ENCODE measurements at regions not wholly inside any gene's neighbourhood (a gene's known extent, or its start where the extent isn't known, plus 50 kb on each side); places are given as distances from the start of the nearest gene placed in this dataset.
"Not testable (repeated sequence)": the region's sequence is repeated elsewhere in the genome, so short reads cannot be mapped to it uniquely, and the experiment has no call there.

- DNase-seq (no peak), ATAC-seq (no peak)
- Mint-ChIP-seq H3K4me1 (ENCODE audit: low read depth) (no peaks in the 10 kb centered on the region), H3K4me3 (no peak overlapping the region), H3K27me3 (ENCODE audit: low read depth) (peaks cover 25% of the 10 kb centered on the region), H3K9me3 (ENCODE audit: insufficient read depth) (no peaks in the 10 kb centered on the region), H3K27ac (no peak overlapping the region), H3K36me3 (ENCODE audit: low read depth) (no peaks in the 10 kb centered on the region)
- ChIA-PET POLR2A (no interaction called here), CTCF (interaction anchor here (0.7 to 4.3 kb wide), 3 partner anchors 8 to 119 kb away, joined by 3 to 28 read pairs (median 15); no protein-coding TSS in a partner anchor)
Observed at GRCh38 chr10:77718957-77719356, 81.3 kb upstream of the KCNMA1 start.

GRCh38 chr10:77718312-77718711, 80.7 kb upstream of the KCNMA1 start:
- ATAC-seq; H3K36me3 Mint-ChIP-seq (ENCODE audit: low read depth); H3K27ac Mint-ChIP-seq; H3K4me1 Mint-ChIP-seq (ENCODE audit: low read depth); H3K4me3 Mint-ChIP-seq; H3K9me3 Mint-ChIP-seq (ENCODE audit: insufficient read depth); POLR2A ChIA-PET; DNase-seq: not testable (repeated sequence)
- CTCF ChIA-PET = interaction anchor here (4.3 kb wide), 1 partner anchor 120 kb away, joined by 28 read pairs; no protein-coding TSS in a partner anchor
- peaks cover 27% of the 10 kb centered on the region for H3K27me3 Mint-ChIP-seq (ENCODE audit: low read depth)

- peaks cover 31% of the 10 kb centered on the region for H3K27me3 Mint-ChIP-seq (ENCODE audit: low read depth)
- no peak overlapping the region for H3K27ac Mint-ChIP-seq
- POLR2A ChIA-PET = no interaction called here
- DNase-seq (no peak), ATAC-seq (no peak)
- H3K4me3 Mint-ChIP-seq = no peak overlapping the region
- CTCF ChIA-PET = interaction anchor here (0.9 to 1.6 kb wide), 2 partner anchors 40 to 119 kb away, joined by 3 to 11 read pairs; no protein-coding TSS in a partner anchor
- H3K9me3 Mint-ChIP-seq (ENCODE audit: insufficient read depth) = no peaks in the 10 kb centered on the region
- H3K36me3 Mint-ChIP-seq (ENCODE audit: low read depth) = no peaks in the 10 kb centered on the region
- H3K4me1 Mint-ChIP-seq (ENCODE audit: low read depth) = no peaks in the 10 kb centered on the region
Observed at GRCh38 chr10:77717336-77717735, 79.7 kb upstream of the KCNMA1 start.

- H3K4me3 Mint-ChIP-seq = no peak overlapping the region
- ATAC-seq (no peak), DNase-seq (no peak)
- no peaks in the 10 kb centered on the region for H3K9me3 Mint-ChIP-seq (ENCODE audit: insufficient read depth)
- POLR2A ChIA-PET = interaction anchor here (0.7 kb wide), 1 partner anchor 800 kb away, joined by 3 read pairs; no protein-coding TSS in a partner anchor
- no peak overlapping the region for H3K27ac Mint-ChIP-seq
- H3K27me3 Mint-ChIP-seq (ENCODE audit: low read depth) = peaks cover 31% of the 10 kb centered on the region
- H3K4me1 Mint-ChIP-seq (ENCODE audit: low read depth) = no peaks in the 10 kb centered on the region
- no peaks in the 10 kb centered on the region for H3K36me3 Mint-ChIP-seq (ENCODE audit: low read depth)
- CTCF ChIA-PET = interaction anchor here (0.9 to 1.6 kb wide), 2 partner anchors 40 to 120 kb away, joined by 3 to 11 read pairs; no protein-coding TSS in a partner anchor
Observed at GRCh38 chr10:77716458-77717317, 79.1 kb upstream of the KCNMA1 start.

- ChIA-PET POLR2A (no interaction called here), CTCF (interaction anchor here (1.0 to 2.8 kb wide), 2 partner anchors 122 to 544 kb away, joined by 3 to 17 read pairs; no protein-coding TSS in a partner anchor)
- Mint-ChIP-seq H3K36me3 (ENCODE audit: low read depth) (no peaks in the 10 kb centered on the region), H3K27me3 (ENCODE audit: low read depth) (peaks cover 34% of the 10 kb centered on the region), H3K4me1 (ENCODE audit: low read depth) (peaks cover 4% of the 10 kb centered on the region), H3K4me3 (no peak overlapping the region), H3K9me3 (ENCODE audit: insufficient read depth) (no peaks in the 10 kb centered on the region), H3K27ac (no peak overlapping the region)
- DNase-seq = no peak
- ATAC-seq = no peak
Observed at GRCh38 chr10:77715536-77715935, 77.9 kb upstream of the KCNMA1 start.

- ChIA-PET CTCF (interaction anchor here (1.0 to 2.8 kb wide), 4 partner anchors 59 to 543 kb away, joined by 3 to 17 read pairs (median 4); no protein-coding TSS in a partner anchor), POLR2A (no interaction called here)
- peaks cover 4% of the 10 kb centered on the region for H3K4me1 Mint-ChIP-seq (ENCODE audit: low read depth)
- no peak for ATAC-seq
- H3K9me3 Mint-ChIP-seq (ENCODE audit: insufficient read depth) = no peaks in the 10 kb centered on the region
- H3K27ac Mint-ChIP-seq = no peak overlapping the region
- no peaks in the 10 kb centered on the region for H3K36me3 Mint-ChIP-seq (ENCODE audit: low read depth)
- H3K4me3 Mint-ChIP-seq = no peak overlapping the region
- H3K27me3 Mint-ChIP-seq (ENCODE audit: low read depth) = peaks cover 36% of the 10 kb centered on the region
- peak; percentile 24 for DNase-seq
Observed at GRCh38 chr10:77715088-77715487, 77.5 kb upstream of the KCNMA1 start.

- CTCF ChIA-PET = interaction anchor here (1.2 to 5.2 kb wide), 6 partner anchors 10 to 548 kb away, joined by 3 to 41 read pairs (median 10); no protein-coding TSS in a partner anchor
Observed at GRCh38 chr10:77713521-77714280, 76.1 kb upstream of the KCNMA1 start.

GRCh38 chr10:77712207-77712606, 74.6 kb upstream of the KCNMA1 start:
- H3K27me3 Mint-ChIP-seq (ENCODE audit: low read depth) = peaks cover 40% of the 10 kb centered on the region
- POLR2A ChIA-PET = no interaction called here

More at GRCh38 chr10:77713521-77714280, 76.1 kb upstream of the KCNMA1 start:
- DNase-seq = no peak
- no peak overlapping the region for H3K4me3 Mint-ChIP-seq
- H3K36me3 Mint-ChIP-seq (ENCODE audit: low read depth) = no peaks in the 10 kb centered on the region
- H3K4me1 Mint-ChIP-seq (ENCODE audit: low read depth) = peaks cover 4% of the 10 kb centered on the region
- no peaks in the 10 kb centered on the region for H3K9me3 Mint-ChIP-seq (ENCODE audit: insufficient read depth)
- peaks cover 37% of the 10 kb centered on the region for H3K27me3 Mint-ChIP-seq (ENCODE audit: low read depth)
- POLR2A ChIA-PET = no interaction called here
- no peak for ATAC-seq
- H3K27ac Mint-ChIP-seq = no peak overlapping the region

GRCh38 chr10:77711683-77712049, 74.1 kb upstream of the KCNMA1 start:
- POLR2A ChIA-PET = no interaction called here
- no peaks in the 10 kb centered on the region for H3K36me3 Mint-ChIP-seq (ENCODE audit: low read depth)
- ATAC-seq (peak; percentile 22), DNase-seq (no peak)
- no peaks in the 10 kb centered on the region for H3K9me3 Mint-ChIP-seq (ENCODE audit: insufficient read depth)
- CTCF ChIA-PET = interaction anchor here (0.5 to 5.2 kb wide), 39 partner anchors 8 to 558 kb away, joined by 3 to 41 read pairs (median 4); no protein-coding TSS in a partner anchor
- no peak overlapping the region for H3K4me3 Mint-ChIP-seq
- peaks cover 40% of the 10 kb centered on the region for H3K27me3 Mint-ChIP-seq (ENCODE audit: low read depth)
- H3K4me1 Mint-ChIP-seq (ENCODE audit: low read depth) = peaks cover 4% of the 10 kb centered on the region
- H3K27ac Mint-ChIP-seq = no peak overlapping the region

More at GRCh38 chr10:77712207-77712606, 74.6 kb upstream of the KCNMA1 start:
- no peak for ATAC-seq
- Mint-ChIP-seq H3K4me1 (ENCODE audit: low read depth) (peaks cover 4% of the 10 kb centered on the region), H3K4me3 (no peak overlapping the region), H3K9me3 (ENCODE audit: insufficient read depth) (no peaks in the 10 kb centered on the region), H3K36me3 (ENCODE audit: low read depth) (no peaks in the 10 kb centered on the region), H3K27ac (no peak overlapping the region)
- CTCF ChIA-PET = interaction anchor here (0.7 to 5.2 kb wide), 26 partner anchors 9 to 549 kb away, joined by 3 to 41 read pairs (median 5); no protein-coding TSS in a partner anchor
- DNase-seq = no peak

- ChIA-PET CTCF (interaction anchor here (0.5 to 5.2 kb wide), 43 partner anchors 9 to 557 kb away, joined by 3 to 41 read pairs (median 4); no protein-coding TSS in a partner anchor), POLR2A (no interaction called here)
- Mint-ChIP-seq H3K4me1 (ENCODE audit: low read depth) (peaks cover 4% of the 10 kb centered on the region), H3K27me3 (ENCODE audit: low read depth) (peaks cover 41% of the 10 kb centered on the region), H3K27ac (no peak overlapping the region), H3K9me3 (ENCODE audit: insufficient read depth) (no peaks in the 10 kb centered on the region), H3K4me3 (no peak overlapping the region), H3K36me3 (ENCODE audit: low read depth) (no peaks in the 10 kb centered on the region)
- DNase-seq (peak; percentile 76), ATAC-seq (peak; percentile 99)
Observed at GRCh38 chr10:77710759-77711682, 73.4 kb upstream of the KCNMA1 start.

- DNase-seq (no peak), ATAC-seq (no peak)
- H3K4me3 Mint-ChIP-seq = no peak overlapping the region
- H3K27ac Mint-ChIP-seq = no peak overlapping the region
- CTCF ChIA-PET = interaction anchor here (1.0 to 5.2 kb wide), 8 partner anchors 13 to 541 kb away, joined by 3 to 41 read pairs (median 3); no protein-coding TSS in a partner anchor
- no peaks in the 10 kb centered on the region for H3K36me3 Mint-ChIP-seq (ENCODE audit: low read depth)
- H3K27me3 Mint-ChIP-seq (ENCODE audit: low read depth) = peaks cover 37% of the 10 kb centered on the region
- POLR2A ChIA-PET = no interaction called here
- peaks cover 4% of the 10 kb centered on the region for H3K4me1 Mint-ChIP-seq (ENCODE audit: low read depth)
- H3K9me3 Mint-ChIP-seq (ENCODE audit: insufficient read depth) = no peaks in the 10 kb centered on the region
Observed at GRCh38 chr10:77710081-77710551, 72.5 kb upstream of the KCNMA1 start.

Data from activated CD8-positive, alpha-beta T cell treated with anti-CD3 and anti-CD28 coated beads, Interleukin-2, amount 10 ng/mL, durations not matched to agents 7 days and 5 days (primary cell).